Stomach (tissue), 8 donors: ENCODE measurements at regions not wholly inside any gene's neighbourhood (a gene's known extent, or its start where the extent isn't known, plus 50 kb on each side); places are given as distances from the start of the nearest gene placed in this dataset.

Experiments
- DNase-seq, 2 donors: peaks; one replicate each; pipeline versions ENCODE4 v3.0.0 to v3.0.0-alpha.2; 2013 to 2019
- H3K27ac ChIP-seq, 5 donors: fragments of 200-600 bp in 4 of 5; sonication (generic) in 4 of 5; one replicate each; pipeline ENCODE4 v1.5.1; 2013 to 2019; ENCODE audit warnings: mild to moderate bottlenecking in 1 of 5, moderate library complexity in 1 of 5
- H3K27me3 ChIP-seq, 3 donors: fragments of 200-600 bp; sonication (generic); one replicate each; pipeline ENCODE4 v1.5.1; 2017 to 2019; ENCODE audit warnings: mixed run types in 1 of 3
- H3K36me3 ChIP-seq, 4 donors: fragments of 200-600 bp; sonication (generic); 1 replicate in 3 of 4; 2 replicates in 1 of 4; pipeline ENCODE4 v1.5.1; 2016 to 2019
- H3K4me1 ChIP-seq, 4 donors: fragments of 200-600 bp; sonication (generic); one replicate each; pipeline ENCODE4 v1.5.1; 2016 to 2019
- H3K4me3 ChIP-seq, 4 donors: fragments of 200-600 bp; sonication (generic) in 3 of 4; one replicate each; pipeline ENCODE4 v1.5.1; 2016 to 2019; ENCODE audit warnings: mild to moderate bottlenecking in 1 of 4
- H3K9me3 ChIP-seq, 4 donors: fragments of 200-600 bp; sonication (generic); one replicate each; pipeline ENCODE4 v1.5.1; 2016 to 2019
- CTCF ChIP-seq, 7 experiments: fragments of 450-650 bp in 4 of 7; fragments of 200-600 bp in 3 of 7; sonication (generic) in 3 of 7; IDR thresholded peaks; one replicate each; pipeline ENCODE4 v1.5.1; 2016 to 2019; ENCODE audit warnings: antibody characterized with exemption in 7 of 7, control low read depth in 2 of 7, mild to moderate bottlenecking in 1 of 7
- EP300 ChIP-seq: sonication (generic); formaldehyde crosslinking; IDR thresholded peaks from one replicate; pipeline ENCODE4 v1.6.1; 2017; ENCODE audit warnings: antibody characterized with exemption
- POLR2A ChIP-seq, 4 donors: fragments of 450-650 bp; IDR thresholded peaks; one replicate each; pipeline ENCODE4 v1.6.1; 2016; ENCODE audit warnings: antibody characterized with exemption in 4 of 4, control low read depth in 2 of 4, mild to moderate bottlenecking in 1 of 4, moderate library complexity in 1 of 4
- POLR2AphosphoS5 ChIP-seq, 3 donors: sonication (generic); formaldehyde crosslinking; IDR thresholded peaks; one replicate each; pipeline ENCODE4 v1.6.1; 2016; ENCODE audit warnings: antibody characterized with exemption in 3 of 3
- WGBS, 5 donors: extraction: QIAGEN DNeasy Blood & Tissue Kit in 3 of 5; methylation state at CpG; one replicate each; pipeline versions ENCODE4 v1.1.5 to v1.1.7; 2013 to 2018; 5-methylcytosine and 5-hydroxymethylcytosine counted together
- intact Hi-C: fragments of 100-400 bp; cut with DNase I; formaldehyde crosslinking; loops from one replicate; pipeline ENCODE4 v1.15.1; 2023; ENCODE audit warnings: low total_unique reads
- donor health status: healthy with polysubstance abuse.
- donor health status: Bipolar disorder and iron deficiency.
- donor health status: healthy.

GRCh38 chr13:105971312-105971711 is 564.1 kb downstream of the EFNB2 start:
- no peak for DNase-seq
- Histone ChIP-seq H3K4me3 (no peak overlapping the region), H3K27ac (no peak overlapping the region), H3K27me3 (no peaks in the 10 kb centered on the region), H3K36me3 (no peaks in the 10 kb centered on the region), H3K9me3 (no peaks in the 10 kb centered on the region), H3K4me1 (peaks cover 0 to 15% (median 7%) of the 10 kb centered on the region in 4 donors)
- 33 to 56% (median 47%) methylated on average over 4 of the region's 4 CpGs for WGBS, 5 donors
- intact Hi-C loops: no loop called here
- TF ChIP-seq POLR2A (IDR thresholded peaks at IDR 0.05) (no peak), POLR2AphosphoS5 (IDR thresholded peaks at IDR 0.05) (no peak), EP300 (no peak)

GRCh38 chr13:105969761-105970160 is 565.7 kb downstream of the EFNB2 start:
- Histone ChIP-seq H3K4me1 (peaks cover 0 to 15% (median 7%) of the 10 kb centered on the region in 4 donors), H3K9me3 (no peaks in the 10 kb centered on the region), H3K36me3 (no peaks in the 10 kb centered on the region), H3K4me3 (no peak overlapping the region), H3K27ac (no peak overlapping the region), H3K27me3 (no peaks in the 10 kb centered on the region)
- no peak for DNase-seq
- intact Hi-C loops: no loop called here
- TF ChIP-seq CTCF (IDR thresholded peaks at IDR 0.05): no peak
- no peak for TF ChIP-seq POLR2AphosphoS5 (IDR thresholded peaks at IDR 0.05)
- no peak for TF ChIP-seq EP300
- no peak for TF ChIP-seq POLR2A (IDR thresholded peaks at IDR 0.05)
- WGBS, 5 donors: 21 to 38% (median 26%) methylated on average over 4 of the region's 4 CpGs

- Histone ChIP-seq H3K9me3 (no peaks in the 10 kb centered on the region), H3K4me1 (peaks cover 0 to 15% (median 7%) of the 10 kb centered on the region in 4 donors), H3K27me3 (no peaks in the 10 kb centered on the region), H3K4me3 (no peak overlapping the region), H3K27ac (no peak overlapping the region), H3K36me3 (no peaks in the 10 kb centered on the region)
- intact Hi-C loops: no loop called here
- 87 to 94% (median 87%) methylated on average over 7 of the region's 7 CpGs for WGBS, 5 donors
- TF ChIP-seq CTCF (IDR thresholded peaks at IDR 0.05): no peak
- no peak for TF ChIP-seq POLR2A (IDR thresholded peaks at IDR 0.05)
- TF ChIP-seq POLR2AphosphoS5 (IDR thresholded peaks at IDR 0.05): no peak
- no peak for TF ChIP-seq EP300
- no peak for DNase-seq
Observed at GRCh38 chr13:105965910-105966309, 569.6 kb downstream of the EFNB2 start.

- H3K36me3 ChIP-seq: no peaks in the 10 kb centered on the region
- no peaks in the 10 kb centered on the region for H3K4me1 ChIP-seq
- intact Hi-C loops: no loop called here
- H3K4me3 ChIP-seq: no peak overlapping the region
- no peak overlapping the region for H3K27ac ChIP-seq
- no peaks in the 10 kb centered on the region for H3K27me3 ChIP-seq
- no peaks in the 10 kb centered on the region for H3K9me3 ChIP-seq
- TF ChIP-seq CTCF (IDR thresholded peaks at IDR 0.05) (no peak), POLR2A (IDR thresholded peaks at IDR 0.05) (no peak)
- DNase-seq: no peak
- WGBS, 5 donors: 94 to 97% (median 96%) methylated on average over 7 of the region's 7 CpGs
Observed at GRCh38 chr13:105962080-105962479, 573.4 kb downstream of the EFNB2 start.

- 80 to 90% (median 87%) methylated on average over 5 of the region's 5 CpGs for WGBS, 5 donors
- intact Hi-C loops: no loop called here
Observed at GRCh38 chr13:105961438-105961837, 574.0 kb downstream of the EFNB2 start.

More at GRCh38 chr13:105961438-105961837, 574.0 kb downstream of the EFNB2 start:
- no peak overlapping the region for H3K27ac ChIP-seq
- H3K9me3 ChIP-seq: no peaks in the 10 kb centered on the region
- H3K4me1 ChIP-seq: no peaks in the 10 kb centered on the region
- no peak for DNase-seq
- no peak for TF ChIP-seq POLR2AphosphoS5 (IDR thresholded peaks at IDR 0.05)
- no peak for TF ChIP-seq EP300
- TF ChIP-seq POLR2A (IDR thresholded peaks at IDR 0.05): no peak
- TF ChIP-seq CTCF (IDR thresholded peaks at IDR 0.05): no peak
- no peaks in the 10 kb centered on the region for H3K36me3 ChIP-seq
- H3K27me3 ChIP-seq: no peaks in the 10 kb centered on the region
- H3K4me3 ChIP-seq: no peak overlapping the region
